GM18511 (cell line): ENCODE measurements at regions not wholly inside any gene's neighbourhood (a gene's known extent, or its start where the extent isn't known, plus 50 kb on each side); places are given as distances from the start of the nearest gene placed in this dataset.

Experiments used
- ATAC-seq: cut with Tn5 transposase; IDR thresholded peaks from one replicate; pipeline ENCODE4 v1.9.1; 2021; ENCODE audit warnings: mild to moderate bottlenecking, moderate library complexity; ENCODE audit not compliant: unreplicated experiment

DNA sequence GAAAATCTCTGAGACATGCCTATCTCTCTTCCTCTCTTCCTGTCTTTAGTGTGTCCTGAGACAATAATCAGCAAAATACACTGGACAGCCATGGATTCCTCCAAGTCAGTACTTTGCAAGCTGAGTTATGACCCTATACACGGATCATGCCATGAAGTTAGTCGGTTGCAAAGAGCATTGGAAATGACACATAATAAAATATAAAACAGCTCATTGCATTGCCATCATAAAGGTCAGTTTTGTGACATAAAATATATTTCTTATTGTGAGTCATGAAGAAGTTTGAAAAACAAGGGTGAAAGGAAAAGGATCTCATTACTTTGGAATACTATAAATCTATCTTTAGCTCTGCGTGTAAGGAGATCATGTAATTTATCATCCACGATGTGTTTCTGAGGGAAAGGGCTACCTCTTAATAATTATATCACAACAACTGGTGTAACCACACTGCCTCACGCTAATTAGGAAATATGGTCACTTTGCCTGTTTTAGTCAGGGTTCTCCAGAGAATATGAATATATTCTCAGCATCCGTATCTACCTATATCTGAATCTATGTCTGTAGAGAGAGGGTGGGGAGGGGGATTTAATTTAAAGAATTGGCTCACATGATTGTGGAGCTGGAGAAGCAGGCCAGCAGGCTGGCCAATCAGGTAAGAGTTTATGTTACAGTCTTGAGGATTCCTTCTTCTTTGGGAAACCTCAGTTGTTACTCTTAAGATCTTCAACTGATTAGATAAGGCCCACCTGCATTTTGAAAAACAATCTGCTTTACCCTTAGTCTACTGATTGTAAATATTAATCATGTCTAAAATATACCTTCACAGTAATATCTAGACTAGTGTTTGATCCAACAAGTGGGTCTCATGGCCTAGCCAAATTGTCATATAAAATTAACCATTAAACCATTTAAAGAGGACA, 198.8 kb downstream of the FAT3 start:
- ATAC-seq: no peak

- ATAC-seq: no peak
Measured at GRCh38 chr11:92424281-92424680, 199.7 kb downstream of the FAT3 start.

DNA sequence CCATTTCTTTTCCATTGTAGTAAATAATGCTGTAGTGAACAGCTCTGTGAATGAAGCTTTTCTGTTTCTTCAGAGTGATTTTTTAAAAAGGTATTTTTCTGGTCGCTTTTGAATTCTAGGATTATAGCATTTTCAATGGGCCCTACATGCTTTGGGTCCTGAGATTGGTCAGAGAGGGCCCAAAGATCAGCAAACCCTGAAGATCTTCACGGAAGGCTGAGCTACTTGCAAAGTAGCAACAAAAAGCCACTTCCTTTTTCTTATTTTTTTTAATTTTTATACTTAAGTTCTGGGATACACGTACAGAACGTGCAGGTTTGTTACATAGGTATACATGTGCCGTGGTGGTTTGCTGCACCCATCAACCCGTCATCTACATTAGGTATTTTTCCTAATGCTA, 200.5 kb downstream of the FAT3 start:
- ATAC-seq: no peak

DNA sequence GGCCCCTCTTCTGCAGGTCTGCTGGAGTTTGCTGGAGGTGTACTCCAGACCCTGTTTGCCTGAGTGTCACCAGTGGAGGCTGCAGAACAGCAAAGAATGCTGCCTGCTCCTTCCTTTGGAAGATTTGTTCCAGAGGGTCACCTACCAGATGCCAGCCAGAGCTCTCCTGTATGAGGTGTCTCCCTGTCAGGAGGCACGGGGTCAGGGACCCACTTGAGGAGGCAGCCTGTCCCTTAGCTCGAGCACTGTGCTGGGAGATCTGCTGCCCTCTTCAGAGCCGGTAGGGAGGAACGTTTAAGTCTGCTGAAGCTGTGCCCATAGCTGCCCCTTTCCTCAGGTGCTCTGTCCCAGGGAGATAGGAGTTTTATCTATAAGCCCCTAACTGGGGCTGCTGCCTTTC, 207.9 kb downstream of the FAT3 start:
- no peak for ATAC-seq

DNA sequence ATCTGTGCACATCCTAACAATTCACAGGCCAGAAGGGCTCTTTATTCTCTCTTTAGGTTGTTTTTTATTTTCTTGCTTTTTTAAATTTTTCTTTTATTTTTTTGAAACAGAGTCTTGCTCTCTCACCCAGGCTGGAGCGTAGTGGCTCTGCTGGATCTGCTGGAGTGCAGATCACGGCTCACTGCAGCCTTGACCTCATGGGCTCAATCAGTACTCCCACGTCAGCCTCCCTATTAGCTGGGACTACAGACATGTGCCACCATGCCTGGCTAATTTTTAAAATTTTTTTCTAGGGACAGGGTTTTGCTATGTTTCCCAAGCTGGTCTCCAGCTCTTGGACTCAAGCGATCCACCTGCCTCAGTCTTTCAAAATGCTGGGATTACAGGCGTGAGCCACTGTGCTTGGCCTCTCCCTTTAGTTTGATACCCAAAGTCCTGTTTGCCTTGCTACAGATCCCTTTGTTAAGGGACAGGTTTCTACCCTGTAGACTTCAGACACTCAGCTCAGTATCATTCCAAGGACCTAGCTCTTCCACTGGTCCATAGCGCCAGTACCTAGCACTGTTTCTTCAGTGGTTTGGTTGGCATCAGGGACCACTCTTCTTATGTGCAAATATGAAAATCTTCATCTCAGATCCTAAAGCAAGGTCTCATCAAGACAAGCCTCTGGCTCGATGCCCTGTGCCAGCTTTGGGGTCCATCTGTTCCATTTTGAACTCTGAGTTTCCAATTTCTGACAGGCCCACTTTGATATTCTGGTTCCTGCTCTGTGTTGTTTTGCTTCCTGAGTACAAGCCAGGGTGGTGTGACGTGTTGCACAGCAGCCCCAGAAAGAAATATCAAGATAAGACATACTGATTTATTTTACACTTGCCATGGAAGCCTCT, 211.7 kb downstream of the FAT3 start:
- no peak for ATAC-seq

- ATAC-seq: no peak
Measured at GRCh38 chr11:92439133-92439532, 214.5 kb downstream of the FAT3 start.

DNA sequence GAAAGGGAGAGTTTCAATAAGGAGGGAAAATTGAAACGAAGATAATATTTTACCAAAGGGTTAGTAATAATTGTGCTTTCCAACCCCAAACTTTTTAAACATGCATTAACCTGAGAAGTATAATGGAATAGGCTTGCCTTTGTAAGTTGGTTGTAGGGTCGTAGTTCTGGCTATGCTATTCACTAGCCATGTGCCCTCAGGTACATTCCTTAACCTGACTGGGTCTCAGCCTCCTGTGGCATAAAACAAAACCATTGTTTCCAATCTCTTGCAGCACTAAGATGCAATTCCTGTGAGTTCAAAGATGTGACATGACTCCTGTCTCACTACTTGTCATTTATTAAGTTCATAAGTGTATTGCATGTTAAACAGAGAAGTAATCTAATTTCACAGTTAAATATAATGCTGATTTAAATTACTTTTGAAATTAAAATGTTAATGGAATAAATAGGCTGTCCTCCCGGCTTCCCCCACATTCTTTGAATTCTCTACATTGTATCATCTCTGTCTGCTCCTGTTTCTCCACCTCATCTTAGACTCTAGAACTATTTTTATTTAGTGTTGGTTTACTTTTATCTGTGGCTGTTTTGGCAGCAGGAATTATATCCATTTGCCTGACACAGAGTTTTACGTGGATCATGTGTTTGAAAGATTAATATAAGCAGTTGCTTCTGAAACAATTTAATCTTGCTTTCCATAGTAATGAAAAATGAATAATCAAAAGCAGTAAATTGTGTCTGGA, 216.3 kb downstream of the FAT3 start:
- ATAC-seq: no peak

- ATAC-seq: no peak
Measured at GRCh38 chr11:92441443-92441726, 216.8 kb downstream of the FAT3 start.

GRCh38 chr11:92443199-92443598, 218.6 kb downstream of the FAT3 start:
- ATAC-seq: no peak

DNA sequence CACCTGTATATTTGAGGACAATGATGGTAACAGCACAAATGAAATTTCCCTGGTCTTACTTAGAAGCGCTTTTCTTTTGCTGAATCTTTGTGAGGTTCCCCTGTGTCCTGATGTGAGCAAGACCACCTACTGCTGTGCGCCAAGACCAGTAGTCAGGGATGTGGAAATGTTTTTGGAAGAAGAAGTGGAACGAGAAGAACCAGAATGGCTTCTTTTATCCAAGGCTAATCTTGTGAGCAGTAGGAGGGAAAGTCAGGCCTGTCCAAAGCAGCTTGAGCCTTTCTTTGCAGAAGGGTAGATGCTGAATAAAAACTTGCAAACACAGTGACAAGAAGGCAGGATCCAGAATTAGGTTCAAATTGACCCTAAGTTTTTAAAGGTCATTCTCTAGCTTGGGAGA, 223.0 kb downstream of the FAT3 start:
- ATAC-seq: no peak

DNA sequence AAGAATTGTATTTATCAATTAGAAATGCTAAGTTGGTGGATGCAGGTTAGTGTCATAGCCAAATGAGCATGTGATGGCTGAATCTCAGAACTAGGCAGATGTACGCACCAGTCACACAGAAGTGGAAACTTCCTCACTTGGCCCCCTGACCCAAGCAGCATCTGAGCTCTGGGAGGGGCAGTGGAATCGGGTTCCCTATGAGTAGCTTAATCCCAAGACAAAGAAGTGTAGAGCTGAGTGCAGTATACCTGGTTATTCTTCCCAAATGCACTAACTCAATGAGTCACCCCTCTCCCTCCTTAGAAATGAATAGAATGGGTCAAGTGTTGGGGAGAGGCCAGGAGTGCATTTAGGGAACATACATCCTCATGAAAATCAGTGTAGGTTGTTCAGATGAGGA, 224.6 kb downstream of the FAT3 start:
- ATAC-seq: no peak

GRCh38 chr11:92449780-92450179, 225.2 kb downstream of the FAT3 start:
- ATAC-seq: no peak

- no peak for ATAC-seq
Measured at GRCh38 chr11:92451063-92451462, 226.4 kb downstream of the FAT3 start.

- ATAC-seq: no peak
Measured at GRCh38 chr11:92453055-92453454, 228.4 kb downstream of the FAT3 start.

- ATAC-seq: no peak
Measured at GRCh38 chr11:92455210-92455790, 230.7 kb downstream of the FAT3 start.

DNA sequence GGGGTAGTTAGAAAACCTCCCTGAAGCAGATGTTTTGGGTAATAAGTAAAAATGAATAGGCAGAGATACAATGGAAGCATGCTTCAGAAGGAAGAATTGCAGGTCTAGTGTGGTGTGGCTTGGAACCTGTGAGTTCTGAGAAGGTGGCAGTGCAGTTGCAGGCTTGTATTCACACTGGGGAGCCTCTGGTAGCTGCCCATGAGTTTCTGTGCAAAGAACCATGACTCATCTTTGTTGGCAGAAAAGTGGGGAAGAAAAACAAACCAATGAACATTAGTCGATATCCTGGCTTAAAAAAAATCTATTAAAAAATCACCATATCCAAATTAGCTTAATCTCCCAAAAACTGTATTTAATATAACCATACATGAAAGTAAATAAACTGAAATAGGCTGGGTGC, 232.6 kb downstream of the FAT3 start:
- ATAC-seq: no peak

GRCh38 chr11:92458486-92458885, 233.9 kb downstream of the FAT3 start:
- ATAC-seq: no peak

GRCh38 chr11:92460213-92460612, 235.6 kb downstream of the FAT3 start:
- no peak for ATAC-seq

- no peak for ATAC-seq
Measured at GRCh38 chr11:92461447-92461846, 236.8 kb downstream of the FAT3 start.

- no peak for ATAC-seq
Measured at GRCh38 chr11:92462821-92463220, 238.2 kb downstream of the FAT3 start.

- no peak for ATAC-seq
Measured at GRCh38 chr11:92464822-92465221, 240.2 kb downstream of the FAT3 start.
